Activated naive CD8-positive, alpha-beta T cell treated with anti-CD3 and anti-CD28 coated beads, Interleukin-2, amount 50 U/mL, for 24 hours (primary cell): ENCODE measurements at regions not wholly inside any gene's neighbourhood (a gene's known extent, or its start where the extent isn't known, plus 50 kb on each side); places are given as distances from the start of the nearest gene placed in this dataset.

Source experiments
- ATAC-seq: fragments of 150-1000 bp; cut with Tn5 transposase; one replicate; pipeline ENCODE4 v1.10.0; 2021
- DNase-seq: peaks from one replicate; pipeline ENCODE4 v3.0.0; 2021
- H3K27ac Mint-ChIP-seq: one replicate; pipeline ENCODE4 v1.8.0; 2021; ENCODE audit warnings: mild to moderate bottlenecking, mixed read lengths
- H3K27me3 Mint-ChIP-seq: one replicate; pipeline ENCODE4 v1.8.0; 2021; ENCODE audit warnings: mixed read lengths
- H3K36me3 Mint-ChIP-seq: one replicate; pipeline ENCODE4 v1.8.0; 2021; ENCODE audit warnings: low read depth, mixed read lengths
- H3K4me1 Mint-ChIP-seq: one replicate; pipeline ENCODE4 v1.8.0; 2021; ENCODE audit warnings: mixed read lengths
- H3K4me3 Mint-ChIP-seq: one replicate; pipeline ENCODE4 v1.8.0; 2021; ENCODE audit warnings: mild to moderate bottlenecking, moderate library complexity, mixed read lengths
- H3K9me3 Mint-ChIP-seq: one replicate; pipeline ENCODE4 v1.8.0; 2021; ENCODE audit warnings: mixed read lengths

DNA sequence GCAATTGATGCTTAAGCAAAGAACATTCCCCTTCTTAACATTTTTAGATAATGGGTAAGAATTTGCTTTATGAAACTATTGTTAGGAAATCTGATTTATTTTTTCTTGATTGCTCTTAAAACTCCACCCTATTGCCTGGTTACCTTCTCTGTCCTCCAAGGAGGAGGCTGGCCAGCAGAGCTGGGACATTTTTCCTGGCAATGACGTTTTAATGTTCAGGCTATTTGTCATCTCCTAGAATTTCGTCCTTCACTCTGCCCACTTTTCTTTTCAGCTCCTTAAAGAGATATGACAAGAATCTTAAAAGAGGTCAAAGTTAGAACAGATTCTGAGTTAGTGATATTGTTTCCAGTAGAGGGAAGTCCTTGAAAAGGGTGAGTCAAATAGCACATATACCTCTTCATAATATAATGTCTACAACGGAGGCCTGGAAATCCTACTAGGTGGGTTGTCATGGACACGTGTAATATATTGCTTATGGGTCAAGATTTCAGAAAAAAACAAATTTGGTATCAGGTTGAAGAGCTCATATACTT is 141.0 kb downstream of the CMPK2 start:
- DNase-seq, result no peak
- Mint-ChIP-seq H3K4me3 (no peak overlapping the region), H3K27me3 (peaks cover 2% of the 10 kb centered on the region), H3K9me3 (no peaks in the 10 kb centered on the region), H3K27ac (no peak overlapping the region), H3K36me3 (no peaks in the 10 kb centered on the region), H3K4me1 (no peaks in the 10 kb centered on the region)
- ATAC-seq, result no peak

DNA sequence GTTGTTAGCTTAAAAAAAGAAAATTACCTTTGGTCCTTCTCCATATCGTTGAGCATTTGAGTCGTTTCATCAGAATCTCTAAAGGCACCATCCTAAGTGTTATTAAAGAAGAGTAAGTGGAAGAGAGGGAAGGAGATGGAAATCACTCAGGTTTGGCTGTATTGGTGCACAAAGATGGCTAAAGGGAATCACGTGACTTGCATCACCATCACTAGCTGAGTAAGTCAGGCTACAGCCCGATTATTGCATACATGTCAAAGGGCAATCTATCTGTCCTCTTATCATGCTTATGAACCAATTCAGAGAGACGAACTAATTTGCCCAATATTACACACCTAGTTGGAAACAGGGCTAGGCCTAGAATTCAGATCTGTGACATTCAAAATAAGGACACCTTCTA is 137.6 kb downstream of the CMPK2 start:
- Mint-ChIP-seq H3K36me3 (no peaks in the 10 kb centered on the region), H3K4me1 (no peaks in the 10 kb centered on the region), H3K9me3 (peaks cover 6% of the 10 kb centered on the region), H3K27me3 (peaks cover 2% of the 10 kb centered on the region), H3K27ac (no peak overlapping the region), H3K4me3 (no peak overlapping the region)
- DNase-seq (no peak), ATAC-seq (no peak)

DNA sequence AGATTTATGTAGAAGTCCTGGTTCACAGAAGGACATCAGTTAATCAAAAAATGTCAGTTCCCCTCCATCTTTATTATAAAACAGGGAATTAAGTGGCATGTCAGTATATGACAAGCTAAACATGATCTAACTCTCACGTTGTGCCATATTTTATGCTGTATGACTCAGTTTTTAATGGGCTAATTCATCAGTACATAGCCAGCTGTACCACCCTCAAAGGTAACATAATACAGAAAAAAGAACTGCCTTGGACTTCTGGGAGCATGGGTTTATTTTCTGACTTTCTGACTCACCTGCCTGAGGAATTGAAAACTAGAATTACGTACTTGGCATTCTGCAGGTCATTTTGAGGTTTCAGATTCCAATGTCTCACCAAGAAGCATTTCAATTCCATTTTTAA is 135.7 kb downstream of the CMPK2 start:
- Mint-ChIP-seq H3K36me3 (no peaks in the 10 kb centered on the region), H3K27ac (no peak overlapping the region), H3K27me3 (peaks cover 2% of the 10 kb centered on the region), H3K4me1 (no peaks in the 10 kb centered on the region), H3K4me3 (no peak overlapping the region), H3K9me3 (peaks cover 6% of the 10 kb centered on the region)
- no peak for DNase-seq
- no peak for ATAC-seq

DNA sequence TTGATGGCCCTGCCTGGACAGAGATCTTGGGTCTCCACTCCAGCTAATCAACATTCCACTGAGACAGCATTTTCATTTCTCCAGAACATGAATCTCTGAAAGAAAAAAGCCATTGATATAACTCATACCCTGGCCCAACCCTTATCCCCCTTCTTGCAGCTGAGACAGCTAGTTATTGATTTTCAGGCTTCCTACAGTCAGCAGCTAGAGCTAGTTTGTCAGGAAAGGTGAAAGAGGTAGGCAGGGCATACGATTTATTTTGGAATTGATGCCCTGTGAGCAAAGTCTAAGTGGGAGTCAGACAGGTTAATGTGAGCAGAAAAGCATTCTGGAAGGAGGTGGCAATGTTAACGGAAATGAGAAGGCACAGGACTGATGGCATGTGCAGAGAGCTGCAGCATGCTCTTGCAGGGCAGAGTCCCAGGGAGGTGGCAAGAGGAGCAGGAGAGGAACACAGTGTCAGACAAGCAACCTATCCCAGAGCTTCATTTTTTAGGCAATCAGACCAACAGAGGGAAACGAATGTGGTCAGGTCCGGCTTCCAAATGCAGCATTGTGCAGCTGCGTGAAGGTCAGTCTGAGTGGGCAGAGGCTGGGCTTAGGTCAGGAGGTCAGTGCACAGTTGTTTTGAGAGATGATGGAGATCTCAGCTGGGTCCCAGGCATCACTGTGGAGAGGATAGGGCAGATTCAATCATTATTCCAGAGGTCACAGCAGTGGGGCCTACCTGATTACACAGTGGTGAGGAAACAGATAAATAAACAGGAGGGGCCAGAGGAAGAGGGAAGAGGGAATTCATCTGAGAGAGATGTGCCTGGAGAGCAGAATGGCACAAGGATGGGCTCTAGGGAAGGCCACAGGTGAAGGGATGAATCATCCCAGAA is 134.8 kb downstream of the CMPK2 start:
- no peak for ATAC-seq
- Mint-ChIP-seq H3K4me3 (no peak overlapping the region), H3K27ac (no peak overlapping the region), H3K4me1 (no peaks in the 10 kb centered on the region), H3K9me3 (peaks cover 6% of the 10 kb centered on the region), H3K36me3 (no peaks in the 10 kb centered on the region), H3K27me3 (no peaks in the 10 kb centered on the region)
- no peak for DNase-seq

DNA sequence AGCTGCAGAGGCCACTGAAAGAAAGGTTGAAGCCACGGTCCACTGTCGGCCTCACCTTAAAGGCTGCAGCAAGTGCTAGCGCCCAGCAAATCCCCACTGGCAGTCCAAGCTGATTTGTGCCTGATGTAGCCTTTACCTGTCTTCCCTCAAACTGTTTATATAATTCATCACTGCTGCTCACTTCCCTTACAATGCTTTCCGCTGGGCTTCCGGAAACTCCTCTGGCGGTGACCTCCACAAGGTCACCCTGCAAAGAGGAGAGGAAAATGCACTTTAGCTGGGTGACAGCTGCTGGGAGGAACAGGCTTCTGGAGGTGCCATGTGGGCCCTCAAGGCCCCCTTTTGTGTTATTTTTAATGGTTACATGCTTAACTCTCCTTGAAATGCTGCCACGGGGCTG is 126.2 kb downstream of the CMPK2 start:
- Mint-ChIP-seq H3K36me3 (no peaks in the 10 kb centered on the region), H3K9me3 (no peaks in the 10 kb centered on the region), H3K4me1 (no peaks in the 10 kb centered on the region), H3K27me3 (peaks cover 5% of the 10 kb centered on the region), H3K4me3 (no peak overlapping the region), H3K27ac (no peak overlapping the region)
- DNase-seq (no peak), ATAC-seq (no peak)

DNA sequence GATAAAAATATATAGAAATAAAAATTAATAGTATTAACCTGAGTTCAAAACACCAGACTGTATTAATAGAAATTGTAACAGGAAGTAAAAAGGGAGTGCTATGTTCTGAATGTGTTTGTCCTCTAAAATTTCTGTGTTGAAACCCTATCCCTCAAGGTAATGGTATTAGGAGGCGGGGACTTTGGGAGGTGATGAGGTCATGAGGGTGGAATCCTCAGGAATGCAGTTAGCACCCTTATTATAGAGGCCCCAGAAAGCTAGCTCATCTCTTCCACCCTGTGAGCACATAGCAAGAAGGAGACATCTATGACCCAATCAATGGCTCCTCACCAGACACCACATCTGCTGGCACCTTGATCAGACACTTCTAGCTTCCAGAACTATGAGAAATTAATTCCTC is 124.5 kb downstream of the CMPK2 start:
- no peak overlapping the region for H3K4me3 Mint-ChIP-seq
- H3K9me3 Mint-ChIP-seq, result no peaks in the 10 kb centered on the region
- H3K4me1 Mint-ChIP-seq, result no peaks in the 10 kb centered on the region
- H3K27ac Mint-ChIP-seq, result no peak overlapping the region
- no peaks in the 10 kb centered on the region for H3K36me3 Mint-ChIP-seq
- peaks cover 10% of the 10 kb centered on the region for H3K27me3 Mint-ChIP-seq
- no peak for ATAC-seq
- no peak for DNase-seq

DNA sequence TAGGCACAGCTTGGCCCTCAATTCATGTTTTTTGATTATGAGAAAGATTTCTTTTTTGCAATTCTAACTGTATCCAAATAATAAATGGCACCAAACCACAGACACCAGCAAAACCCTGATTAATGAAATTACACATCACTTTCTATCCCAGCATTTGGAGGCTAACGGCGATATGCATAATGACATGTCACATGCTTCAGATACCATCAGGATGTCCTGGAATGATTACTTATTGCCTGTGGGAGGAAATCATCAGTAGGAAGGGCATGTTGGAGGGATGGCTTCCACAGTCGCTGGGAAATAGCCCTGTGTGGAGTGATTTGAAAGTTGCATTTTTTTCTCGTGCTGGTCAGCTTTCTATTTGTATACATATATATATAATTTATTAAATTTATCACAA is 121.7 kb downstream of the CMPK2 start:
- peaks cover 9% of the 10 kb centered on the region for H3K27me3 Mint-ChIP-seq
- no peak overlapping the region for H3K27ac Mint-ChIP-seq
- no peak overlapping the region for H3K4me3 Mint-ChIP-seq
- H3K9me3 Mint-ChIP-seq, result no peaks in the 10 kb centered on the region
- ATAC-seq (no peak), DNase-seq (no peak)
- H3K4me1 Mint-ChIP-seq, result no peaks in the 10 kb centered on the region
- no peaks in the 10 kb centered on the region for H3K36me3 Mint-ChIP-seq

DNA sequence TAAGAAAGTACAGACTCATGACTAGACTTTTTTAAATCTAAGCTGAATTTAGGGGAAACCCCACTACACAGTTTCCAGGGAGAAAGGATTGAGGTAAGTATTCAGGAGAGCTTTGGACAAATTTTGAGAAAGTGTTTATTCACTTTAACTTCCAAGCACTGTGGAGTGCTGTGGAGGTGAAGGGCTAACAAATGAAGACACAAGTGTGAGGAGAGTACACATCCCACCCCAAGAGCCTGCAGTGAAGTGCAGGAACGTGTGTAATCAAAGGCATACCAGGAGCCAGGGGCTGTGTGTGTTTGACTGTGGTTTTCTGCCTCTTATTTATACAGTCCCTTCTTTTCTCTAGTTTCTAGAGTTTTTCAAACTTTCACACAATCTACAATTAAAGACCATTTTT is 118.3 kb downstream of the CMPK2 start:
- DNase-seq (no peak), ATAC-seq (no peak)
- H3K27me3 Mint-ChIP-seq, result peaks cover 11% of the 10 kb centered on the region
- no peak overlapping the region for H3K27ac Mint-ChIP-seq
- no peak overlapping the region for H3K4me3 Mint-ChIP-seq
- no peaks in the 10 kb centered on the region for H3K4me1 Mint-ChIP-seq
- no peaks in the 10 kb centered on the region for H3K36me3 Mint-ChIP-seq
- H3K9me3 Mint-ChIP-seq, result no peaks in the 10 kb centered on the region

DNA sequence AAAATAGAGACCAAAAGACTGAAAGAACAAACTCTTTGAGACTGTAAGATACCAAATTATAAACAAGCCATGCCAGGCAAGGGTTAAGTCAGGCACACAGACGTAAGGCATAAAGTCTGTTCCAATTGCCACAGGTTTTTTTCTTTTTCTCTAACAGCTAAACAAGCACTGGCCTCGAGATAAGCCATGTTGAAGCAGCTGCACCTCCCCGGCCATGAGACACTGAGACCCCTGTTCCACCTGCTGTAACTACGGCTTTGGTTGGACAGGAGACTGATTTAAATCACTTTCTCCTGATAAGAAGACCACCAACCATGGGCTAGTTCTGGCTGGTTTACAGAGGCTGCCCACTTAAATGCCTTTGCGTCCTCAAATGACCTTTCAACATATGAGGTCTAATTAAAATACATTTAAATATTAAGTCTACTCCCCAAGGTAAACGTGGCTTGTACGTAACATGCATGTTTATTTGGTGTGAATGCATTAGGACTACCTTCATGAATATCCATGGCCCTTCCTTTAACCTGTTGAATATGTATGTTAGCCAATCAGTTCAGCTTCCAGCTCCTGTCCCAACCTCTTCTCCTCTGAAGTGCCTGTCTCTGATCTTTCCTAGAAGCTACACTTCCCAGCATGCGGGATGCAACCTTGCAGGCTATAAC is 117.2 kb downstream of the CMPK2 start:
- H3K27me3 Mint-ChIP-seq, result peaks cover 9% of the 10 kb centered on the region
- DNase-seq (no peak), ATAC-seq (no peak)
- no peaks in the 10 kb centered on the region for H3K9me3 Mint-ChIP-seq
- H3K36me3 Mint-ChIP-seq, result no peaks in the 10 kb centered on the region
- H3K4me3 Mint-ChIP-seq, result no peak overlapping the region
- H3K4me1 Mint-ChIP-seq, result no peaks in the 10 kb centered on the region
- H3K27ac Mint-ChIP-seq, result no peak overlapping the region

DNA sequence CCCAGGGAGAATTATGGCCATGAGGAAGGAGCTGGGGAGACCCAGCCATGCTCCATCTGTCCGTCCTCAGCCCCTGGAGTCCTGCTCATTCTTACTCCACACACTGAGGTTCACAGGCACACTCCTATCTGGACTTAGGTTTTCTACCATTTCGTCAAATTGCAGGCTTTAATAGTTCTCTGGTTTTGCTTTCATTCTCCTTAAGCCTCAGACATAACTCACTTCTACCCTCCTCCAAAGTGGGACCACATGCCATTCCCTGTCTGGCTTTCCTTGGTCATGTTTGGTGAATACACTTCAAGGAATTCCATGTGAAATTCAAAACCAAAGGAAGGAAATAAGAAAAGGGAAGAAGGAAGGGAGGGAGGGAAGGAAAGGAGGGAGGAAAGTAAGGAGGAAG is 115.7 kb downstream of the CMPK2 start:
- DNase-seq (no peak), ATAC-seq (no peak)
- Mint-ChIP-seq H3K36me3 (no peaks in the 10 kb centered on the region), H3K4me1 (no peaks in the 10 kb centered on the region), H3K27me3 (peaks cover 9% of the 10 kb centered on the region), H3K9me3 (no peaks in the 10 kb centered on the region), H3K27ac (no peak overlapping the region), H3K4me3 (no peak overlapping the region)

DNA sequence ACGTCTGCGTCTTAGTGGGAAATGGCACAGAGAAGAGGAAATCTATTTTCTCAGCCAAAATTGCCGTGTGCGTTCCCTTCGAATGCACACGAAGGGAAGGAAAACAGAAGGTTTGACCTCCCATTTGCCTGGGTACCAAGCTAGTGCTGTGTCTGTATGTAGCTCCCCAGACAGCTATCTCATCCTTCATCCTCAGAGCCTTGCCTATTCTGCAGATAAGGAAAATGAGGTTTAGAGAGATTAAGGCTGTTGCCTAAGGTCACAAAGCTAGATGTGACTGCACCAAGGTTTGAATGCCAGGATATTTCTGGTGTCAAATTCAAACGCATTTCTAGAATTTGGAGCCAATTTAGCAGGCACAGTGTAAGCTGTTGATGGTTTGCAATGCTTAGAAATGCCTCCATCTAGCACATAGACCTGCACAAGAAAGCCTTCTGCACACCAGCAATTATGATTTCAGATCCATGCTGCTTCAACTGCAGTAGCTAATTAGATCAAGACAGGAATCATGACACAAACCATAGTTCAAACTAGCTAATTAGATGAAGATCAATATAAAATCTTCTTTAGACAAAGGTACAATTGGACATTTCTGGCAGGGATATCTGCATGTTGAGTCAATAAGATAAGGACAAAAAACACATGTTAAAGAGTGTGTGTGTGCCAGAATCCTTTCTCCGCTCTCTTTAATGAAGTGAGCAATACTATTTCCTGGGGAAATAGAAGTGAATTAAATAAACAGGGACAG is 115.1 kb downstream of the CMPK2 start:
- Mint-ChIP-seq H3K4me1 (no peaks in the 10 kb centered on the region), H3K36me3 (no peaks in the 10 kb centered on the region), H3K9me3 (no peaks in the 10 kb centered on the region), H3K4me3 (no peak overlapping the region), H3K27me3 (peaks cover 8% of the 10 kb centered on the region), H3K27ac (no peak overlapping the region)
- ATAC-seq (no peak), DNase-seq (no peak)

DNA sequence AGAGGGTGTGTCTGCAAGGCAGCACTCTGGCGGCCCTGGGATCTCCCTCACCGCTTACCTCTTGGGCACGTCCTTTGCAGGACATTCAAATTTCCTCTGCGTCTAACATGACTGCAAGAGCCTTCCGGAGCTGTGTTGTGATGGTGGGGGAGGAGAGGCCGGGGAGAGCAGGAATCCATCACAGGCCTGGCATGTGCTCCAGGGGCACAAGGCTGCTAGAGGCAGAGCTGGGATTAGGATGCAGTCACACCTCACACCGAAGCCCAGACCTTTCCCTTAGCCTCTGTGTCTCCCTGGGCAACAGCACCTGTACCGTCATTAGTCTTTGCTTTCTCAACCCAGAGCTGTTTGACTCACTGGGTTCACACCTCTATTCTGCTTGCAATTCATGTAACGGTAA is 111.3 kb downstream of the CMPK2 start:
- Mint-ChIP-seq H3K27ac (no peak overlapping the region), H3K4me1 (no peaks in the 10 kb centered on the region), H3K9me3 (no peaks in the 10 kb centered on the region), H3K36me3 (no peaks in the 10 kb centered on the region), H3K4me3 (no peak overlapping the region), H3K27me3 (peaks cover 5% of the 10 kb centered on the region)
- no peak for DNase-seq
- no peak for ATAC-seq

DNA sequence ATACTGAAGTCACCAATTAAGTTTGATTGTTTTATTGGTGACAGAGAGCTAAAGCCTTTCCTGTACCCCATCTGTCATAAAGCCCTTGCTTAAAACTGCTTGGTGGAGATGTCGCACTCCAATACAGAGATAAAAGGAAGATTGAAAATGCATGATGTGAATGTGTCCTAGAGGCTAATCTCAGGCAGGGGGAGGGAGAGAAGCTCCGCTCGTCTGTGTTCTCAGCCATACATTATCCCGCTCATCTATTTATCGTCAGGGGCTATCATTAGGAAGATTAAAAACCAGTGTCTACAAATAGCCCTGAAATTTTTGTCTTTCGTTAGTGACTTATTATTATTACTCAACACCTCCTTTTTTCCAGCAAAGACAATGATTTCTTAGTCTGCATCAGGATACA is 110.3 kb downstream of the CMPK2 start:
- Mint-ChIP-seq H3K4me3 (no peak overlapping the region), H3K4me1 (no peaks in the 10 kb centered on the region), H3K9me3 (no peaks in the 10 kb centered on the region), H3K27me3 (peaks cover 5% of the 10 kb centered on the region), H3K27ac (no peak overlapping the region), H3K36me3 (no peaks in the 10 kb centered on the region)
- DNase-seq (no peak), ATAC-seq (no peak)

DNA sequence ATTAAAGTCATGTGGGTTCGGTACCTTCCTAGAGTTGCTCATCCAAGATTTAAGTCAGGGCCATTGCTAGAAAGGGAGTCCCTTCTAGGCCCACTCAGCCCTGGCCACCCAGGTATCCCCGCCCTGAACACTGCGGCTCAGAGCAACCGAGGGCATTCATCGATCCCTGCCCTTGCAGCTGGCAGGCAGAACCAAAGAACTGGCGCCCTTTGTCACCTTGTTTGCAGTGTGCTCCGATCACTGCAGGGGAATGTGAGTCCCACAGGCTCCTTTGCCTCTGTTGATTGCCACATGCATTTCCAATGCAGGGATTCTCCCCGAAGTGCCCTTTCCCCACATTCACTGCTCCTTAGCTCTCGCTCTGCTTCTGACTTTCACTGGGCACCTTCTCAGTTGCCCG is 108.5 kb downstream of the CMPK2 start:
- Mint-ChIP-seq H3K4me3 (no peak overlapping the region), H3K27me3 (peaks cover 3% of the 10 kb centered on the region), H3K9me3 (no peaks in the 10 kb centered on the region), H3K36me3 (no peaks in the 10 kb centered on the region), H3K27ac (no peak overlapping the region), H3K4me1 (no peaks in the 10 kb centered on the region)
- ATAC-seq (no peak), DNase-seq (no peak)

DNA sequence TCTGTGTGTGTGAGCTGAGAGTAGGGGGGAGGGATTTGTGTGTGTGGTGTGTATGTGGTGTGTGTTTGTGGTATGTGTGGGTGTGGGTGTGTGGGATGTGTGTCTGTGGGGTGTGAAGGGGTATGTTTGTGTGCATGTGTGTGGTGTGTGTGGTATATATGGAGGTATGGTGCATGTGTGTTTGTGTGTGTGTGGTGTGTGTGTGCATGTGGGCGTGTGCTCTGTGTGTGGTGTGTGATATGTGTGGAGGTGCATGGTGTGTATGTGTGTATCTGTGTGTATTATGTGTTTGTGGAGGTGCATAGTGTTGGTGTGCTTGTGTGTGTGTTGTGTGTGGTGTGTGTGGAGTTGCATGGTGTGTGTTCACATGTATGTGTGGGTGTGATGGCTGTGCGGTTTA is 106.0 kb downstream of the CMPK2 start:
- Mint-ChIP-seq H3K36me3 (no peaks in the 10 kb centered on the region), H3K27ac (no peak overlapping the region), H3K27me3 (no peaks in the 10 kb centered on the region), H3K9me3 (no peaks in the 10 kb centered on the region), H3K4me3 (no peak overlapping the region), H3K4me1 (no peaks in the 10 kb centered on the region)
- ATAC-seq (no peak), DNase-seq (no peak)
